HCT116 (cell line): ENCODE measurements at regions not wholly inside any gene's neighbourhood (a gene's known extent, or its start where the extent isn't known, plus 50 kb on each side); places are given as distances from the start of the nearest gene placed in this dataset.

Source experiments
- ATAC-seq: fragments of 200-7000 bp; cut with Tn5 transposase; 2 replicates; pipeline ENCODE4 v1.9.1; 2020; ENCODE audit warnings: mild to moderate bottlenecking, moderate library complexity
- BruUV-seq: library from RNA; stranded (reverse); fragments of 400-500 nt; replicated peaks from 2 replicates; lab custom pipeline; 2021; lab: Mats Ljungman, UMichigan
- CTCF ChIA-PET: fragments of 300-600 bp; sonication (Branson Sonifier 250); formaldehyde crosslinking; loops from one replicate; lab custom pipeline; 2021; ENCODE audit warnings: antibody characterized with exemption; lab: Charles Lee
- POLR2A ChIA-PET: fragments of 300-600, 350-600 bp; sonication (Branson Sonifier 250); formaldehyde crosslinking; loops from one replicate; lab custom pipeline; 2021; ENCODE audit warnings: antibody characterized with exemption; lab: Charles Lee
- RAD21 ChIA-PET, 2 experiments: fragments of 300-600 bp; sonication (Branson Sonifier 250); formaldehyde crosslinking; loops; one replicate each; lab custom pipeline; 2023; ENCODE audit warnings: low total read pairs in 2 of 2; ENCODE audit not compliant: uncharacterized antibody in 2 of 2, unreplicated experiment in 2 of 2, low non-redundant PET in 1 of 2; lab: Charles Lee
- DNase-seq: peaks from one replicate; pipeline ENCODE4 v3.0.0-alpha.2; 2010; ENCODE audit warnings: low read depth, low spot score
- H2AFZ ChIP-seq: fragments of 200-600 bp; shearing (Covaris generic), sonication (generic); 2 replicates; pipeline ENCODE4 v1.6.1; 2017; ENCODE audit warnings: low read depth, mixed run types, mixed read lengths, antibody characterized with exemption, low read length; ENCODE audit not compliant: poor library complexity, severe bottlenecking
- H3K27ac ChIP-seq: 2 replicates; pipeline ENCODE4 v1.5.1; 2012; ENCODE audit warnings: low read depth, low read length
- H3K27me3 ChIP-seq: fragments of 200-600 bp; sonication (generic); 2 replicates; pipeline ENCODE4 v1.6.1; 2016; ENCODE audit warnings: mixed run types, low read length, mixed read lengths; ENCODE audit not compliant: insufficient read depth
- H3K36me3 ChIP-seq, 2 experiments: fragments of 200-500 bp in 1 of 2; fragments of 200-600 bp in 1 of 2; sonication (Bioruptor generic) in 1 of 2; sonication (generic) in 1 of 2; 2 replicates each; pipeline versions ENCODE4 v1.5.1 to v1.6.1; 2014 to 2016; ENCODE audit warnings: low read length in 2 of 2, inconsistent platforms in 1 of 2, mixed read lengths in 1 of 2, mixed run types in 1 of 2; ENCODE audit not compliant: insufficient read depth in 2 of 2, control insufficient read depth in 1 of 2
- H3K4me1 ChIP-seq, 2 experiments: fragments of 200-600 bp in 1 of 2; sonication (generic) in 1 of 2; 2 replicates each; pipeline versions ENCODE4 v1.5.1 to v1.6.1; 2012 to 2017; ENCODE audit warnings: low read length in 2 of 2, inconsistent platforms in 1 of 2, mild to moderate bottlenecking in 1 of 2, mixed read lengths in 1 of 2, mixed run types in 1 of 2, moderate library complexity in 1 of 2; ENCODE audit not compliant: insufficient read depth in 2 of 2, control insufficient read depth in 1 of 2
- H3K4me2 ChIP-seq: fragments of 200-600 bp; sonication (generic); 2 replicates; pipeline ENCODE4 v1.6.1; 2017; ENCODE audit warnings: mixed run types, low read length, mixed read lengths
- H3K4me3 ChIP-seq, 2 experiments: fragments of 200-600 bp in 1 of 2; sonication (generic) in 1 of 2; replicated peaks in 1 of 2; 2 replicates each; pipeline ENCODE4 v1.5.1; 2011 to 2016; ENCODE audit warnings: low read length in 2 of 2, control low read depth in 1 of 2, low read depth in 1 of 2, mild to moderate bottlenecking in 1 of 2, mixed read lengths in 1 of 2, mixed run types in 1 of 2
- H3K79me2 ChIP-seq: fragments of 200-600 bp; sonication (generic); 2 replicates; pipeline ENCODE4 v1.6.1; 2017; ENCODE audit warnings: mild to moderate bottlenecking, mixed run types, low read length, moderate library complexity, mixed read lengths; ENCODE audit not compliant: insufficient read depth
- H3K9ac ChIP-seq: fragments of 200-600 bp; sonication (generic); 2 replicates; pipeline ENCODE4 v1.6.1; 2016; ENCODE audit warnings: low read length, mixed read lengths
- H3K9me2 ChIP-seq: fragments of 200-600 bp; sonication (generic), shearing (Covaris generic); 2 replicates; pipeline ENCODE4 v1.6.1; 2017; ENCODE audit warnings: mixed run types, mild to moderate bottlenecking, moderate library complexity; ENCODE audit not compliant: insufficient read depth
- H3K9me3 ChIP-seq, 2 experiments: fragments of 200-500 bp in 1 of 2; fragments of 200-600 bp in 1 of 2; sonication (Bioruptor generic) in 1 of 2; sonication (generic) in 1 of 2; 2 replicates each; pipeline ENCODE4 v1.6.1; 2014 to 2017; ENCODE audit warnings: low read length in 2 of 2, mixed read lengths in 2 of 2, inconsistent platforms in 1 of 2, low read depth in 1 of 2, mild to moderate bottlenecking in 1 of 2, mixed run types in 1 of 2, moderate library complexity in 1 of 2; ENCODE audit not compliant: control insufficient read depth in 1 of 2, insufficient read depth in 1 of 2
- H4K20me1 ChIP-seq: fragments of 200-600 bp; sonication (generic), shearing (Covaris generic); 2 replicates; pipeline ENCODE4 v1.6.1; 2017; ENCODE audit warnings: mixed run types, mild to moderate bottlenecking, moderate library complexity; ENCODE audit not compliant: insufficient read depth
- CBX3 ChIP-seq: IDR thresholded peaks from 2 replicates; pipeline ENCODE4 v1.6.1; 2012; ENCODE audit warnings: low read depth
- EGR1 ChIP-seq: IDR thresholded peaks from 2 replicates; pipeline ENCODE4 v1.6.1; 2012; ENCODE audit warnings: low read depth
- ELF1 ChIP-seq: IDR thresholded peaks from 2 replicates; pipeline ENCODE4 v1.6.1; 2012; ENCODE audit warnings: low read depth, borderline replicate concordance
- EZH2 ChIP-seq: fragments of 200-600 bp; sonication (generic); IDR thresholded peaks from 2 replicates; pipeline ENCODE4 v1.6.1; 2017; ENCODE audit warnings: antibody characterized with exemption, mixed run types
- EZH2phosphoT487 ChIP-seq: fragments of 200-600 bp; IDR thresholded peaks from 2 replicates; pipeline ENCODE4 v1.6.1; 2018; ENCODE audit warnings: antibody characterized with exemption, borderline replicate concordance
- FOSL1 ChIP-seq: IDR thresholded peaks from 2 replicates; pipeline ENCODE4 v1.6.1; 2012; ENCODE audit warnings: low read depth
- JUND ChIP-seq: IDR thresholded peaks from 2 replicates; pipeline ENCODE4 v1.6.1; 2012
- POLR2A ChIP-seq: IDR thresholded peaks from 2 replicates; pipeline ENCODE4 v1.7.0; 2011; ENCODE audit warnings: borderline replicate concordance; ENCODE audit not compliant: insufficient read depth, insufficient read length; ENCODE audit errors: extremely low read depth
- POLR2AphosphoS5 ChIP-seq: IDR thresholded peaks from 2 replicates; pipeline ENCODE4 v1.6.1; 2011; ENCODE audit warnings: mild to moderate bottlenecking, low read depth, low read length, moderate library complexity
- RAD21 ChIP-seq: IDR thresholded peaks from 2 replicates; pipeline ENCODE4 v1.6.1; 2012; ENCODE audit warnings: low read depth, mild to moderate bottlenecking
- REST ChIP-seq: IDR thresholded peaks from 2 replicates; pipeline ENCODE4 v1.6.1; 2012; ENCODE audit warnings: low read depth
- SIN3A ChIP-seq: IDR thresholded peaks from 2 replicates; pipeline ENCODE4 v1.6.1; 2012; ENCODE audit warnings: low read depth
- SP1 ChIP-seq: IDR thresholded peaks from 2 replicates; pipeline ENCODE4 v1.6.1; 2012; ENCODE audit warnings: low read depth
- SRF ChIP-seq: IDR thresholded peaks from 2 replicates; pipeline ENCODE4 v1.6.1; 2012; ENCODE audit warnings: low read depth
- TCF7L2 ChIP-seq: IDR thresholded peaks from 2 replicates; pipeline ENCODE4 v1.7.0; 2011; ENCODE audit warnings: borderline replicate concordance, inconsistent platforms; ENCODE audit not compliant: insufficient read depth, insufficient read length; ENCODE audit errors: extremely low read depth
- YY1 ChIP-seq: IDR thresholded peaks from 2 replicates; pipeline ENCODE4 v1.6.1; 2011; ENCODE audit warnings: low read length, low read depth, moderate library complexity, mild to moderate bottlenecking; ENCODE audit not compliant: insufficient replicate concordance; ENCODE audit errors: extremely low read depth
- ZFX ChIP-seq: fragments of 450-650 bp; IDR thresholded peaks from 2 replicates; pipeline ENCODE4 v1.6.1; 2017
- ZNF274 ChIP-seq: fragments of 200-500 bp; sonication (Bioruptor generic); IDR thresholded peaks from 2 replicates; pipeline ENCODE4 v1.6.1; 2014; ENCODE audit warnings: mild to moderate bottlenecking, low read depth, low read length, inconsistent platforms
- intact Hi-C: fragments of 100-400 bp; cut with micrococcal nuclease; formaldehyde crosslinking; loops from 2 replicates; pipeline ENCODE4 v1.10.0; 2022
- TF ChIP-seq, protein P1 (sequence below), 3 experiments: fragments of 200-600 bp in 1 of 3; sonication (generic) in 1 of 3; IDR thresholded peaks in 2 of 3; conservative IDR thresholded peaks in 1 of 3; 2 replicates each; pipeline ENCODE4 v1.5.1; 2012 to 2017; ENCODE audit warnings: low read depth in 2 of 3, low read length in 2 of 3, antibody characterized with exemption in 1 of 3, borderline replicate concordance in 1 of 3, control low read depth in 1 of 3, mild to moderate bottlenecking in 1 of 3, mixed read lengths in 1 of 3, mixed run types in 1 of 3, moderate library complexity in 1 of 3; ENCODE audit not compliant: insufficient read depth in 1 of 3
- TF ChIP-seq, protein P2 (sequence below): IDR thresholded peaks from 2 replicates; pipeline ENCODE4 v1.6.1; 2011; ENCODE audit warnings: mild to moderate bottlenecking, low read length, moderate library complexity; ENCODE audit not compliant: insufficient replicate concordance; ENCODE audit errors: extremely low read depth
- TF ChIP-seq, protein P3 (sequence below): IDR thresholded peaks from 2 replicates; pipeline ENCODE4 v1.6.1; 2012

DNA sequence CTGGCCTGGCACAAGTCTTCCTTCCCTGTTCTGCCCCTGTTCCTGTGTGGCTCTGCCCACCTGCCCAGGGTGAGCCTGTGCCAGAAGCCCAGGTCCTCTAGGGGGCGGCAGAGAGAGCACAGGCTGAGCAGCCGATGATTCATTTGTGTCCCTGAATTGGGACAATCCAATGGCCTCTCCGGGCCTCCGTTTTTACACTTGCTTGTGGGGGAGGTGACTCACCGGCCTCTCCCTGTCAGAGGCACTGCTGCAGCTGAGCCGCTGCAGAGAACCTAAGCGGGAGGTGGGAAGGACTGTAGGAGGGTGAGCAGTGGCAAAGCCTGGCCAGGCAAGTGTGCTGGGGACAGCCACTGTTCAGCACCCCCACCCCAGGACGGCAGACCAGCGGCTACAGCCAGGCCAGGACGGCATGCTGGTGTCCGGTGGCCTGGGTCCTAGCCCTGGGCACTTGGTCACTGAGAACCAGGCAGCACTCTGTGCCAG, 65.2 kb upstream of the LMO1 start:
- H3K4me2 ChIP-seq, result peak overlapping the region; percentile 76
- no peaks in the 10 kb centered on the region for H3K27me3 ChIP-seq
- H3K9me3 ChIP-seq, result no peaks in the 10 kb centered on the region
- H3K9ac ChIP-seq, result no peak overlapping the region; the same call in 1 of the 2 replicates
- H3K9me2 ChIP-seq, result no peaks in the 10 kb centered on the region
- DNase-seq, result peak; percentile 89
- CTCF ChIA-PET, result interaction anchor here (1.4 to 1.7 kb wide), 3 partner anchors 9 to 239 kb away, joined by 4 to 6 read pairs (median 5); no protein-coding TSS in a partner anchor
- peak overlapping the region; percentile 39; the same call in 1 of the 2 replicates for H3K27ac ChIP-seq
- POLR2A ChIA-PET, result no interaction called here
- RAD21 ChIA-PET, result no interaction called here
- no peaks in the 10 kb centered on the region for H4K20me1 ChIP-seq
- H3K36me3 ChIP-seq, result no peaks in the 10 kb centered on the region
- intact Hi-C loops, result loop anchor here (2.0 kb wide), 1 partner anchor 238 kb away; no protein-coding TSS in a partner anchor
- H2AFZ ChIP-seq, result no peak overlapping the region
- H3K79me2 ChIP-seq, result no peaks in the 10 kb centered on the region
- peak overlapping the region; percentile 42 to 56 for H3K4me3 ChIP-seq
- no TSS peak for BruUV-seq
- ATAC-seq, result peak; percentile 97
- H3K4me1 ChIP-seq, result peaks cover 6 to 16% of the 10 kb centered on the region in 2 experiments
- peak; percentile 85 for TF ChIP-seq CBX3
- no peak for TF ChIP-seq POLR2A
- TF ChIP-seq SIN3A, result no peak
- peak; percentile 85 for TF ChIP-seq JUND
- TF ChIP-seq POLR2AphosphoS5, result peak; percentile 49; the same call in 1 of the 2 replicates
- no peak for TF ChIP-seq ELF1
- no peak for TF ChIP-seq ZFX
- TF ChIP-seq REST, result no peak
- TF ChIP-seq, protein P1, sequence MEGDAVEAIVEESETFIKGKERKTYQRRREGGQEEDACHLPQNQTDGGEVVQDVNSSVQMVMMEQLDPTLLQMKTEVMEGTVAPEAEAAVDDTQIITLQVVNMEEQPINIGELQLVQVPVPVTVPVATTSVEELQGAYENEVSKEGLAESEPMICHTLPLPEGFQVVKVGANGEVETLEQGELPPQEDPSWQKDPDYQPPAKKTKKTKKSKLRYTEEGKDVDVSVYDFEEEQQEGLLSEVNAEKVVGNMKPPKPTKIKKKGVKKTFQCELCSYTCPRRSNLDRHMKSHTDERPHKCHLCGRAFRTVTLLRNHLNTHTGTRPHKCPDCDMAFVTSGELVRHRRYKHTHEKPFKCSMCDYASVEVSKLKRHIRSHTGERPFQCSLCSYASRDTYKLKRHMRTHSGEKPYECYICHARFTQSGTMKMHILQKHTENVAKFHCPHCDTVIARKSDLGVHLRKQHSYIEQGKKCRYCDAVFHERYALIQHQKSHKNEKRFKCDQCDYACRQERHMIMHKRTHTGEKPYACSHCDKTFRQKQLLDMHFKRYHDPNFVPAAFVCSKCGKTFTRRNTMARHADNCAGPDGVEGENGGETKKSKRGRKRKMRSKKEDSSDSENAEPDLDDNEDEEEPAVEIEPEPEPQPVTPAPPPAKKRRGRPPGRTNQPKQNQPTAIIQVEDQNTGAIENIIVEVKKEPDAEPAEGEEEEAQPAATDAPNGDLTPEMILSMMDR (IDR thresholded peaks at IDR 0.05 in 2 of 3, conservative IDR thresholded peaks at IDR 0.05 in 1 of 3; ENCODE audit: borderline replicate concordance in 1 of 3, insufficient read depth in 1 of 3, low read depth in 2 of 3, low read length in 2 of 3), result peak; percentile 75 to 97 (median 97); a peak in 5 of 6 replicates
- TF ChIP-seq SP1, result peak; percentile 51; the same call in 1 of the 2 replicates
- no peak for TF ChIP-seq SRF
- TF ChIP-seq EGR1, result no peak
- TF ChIP-seq, protein P2, sequence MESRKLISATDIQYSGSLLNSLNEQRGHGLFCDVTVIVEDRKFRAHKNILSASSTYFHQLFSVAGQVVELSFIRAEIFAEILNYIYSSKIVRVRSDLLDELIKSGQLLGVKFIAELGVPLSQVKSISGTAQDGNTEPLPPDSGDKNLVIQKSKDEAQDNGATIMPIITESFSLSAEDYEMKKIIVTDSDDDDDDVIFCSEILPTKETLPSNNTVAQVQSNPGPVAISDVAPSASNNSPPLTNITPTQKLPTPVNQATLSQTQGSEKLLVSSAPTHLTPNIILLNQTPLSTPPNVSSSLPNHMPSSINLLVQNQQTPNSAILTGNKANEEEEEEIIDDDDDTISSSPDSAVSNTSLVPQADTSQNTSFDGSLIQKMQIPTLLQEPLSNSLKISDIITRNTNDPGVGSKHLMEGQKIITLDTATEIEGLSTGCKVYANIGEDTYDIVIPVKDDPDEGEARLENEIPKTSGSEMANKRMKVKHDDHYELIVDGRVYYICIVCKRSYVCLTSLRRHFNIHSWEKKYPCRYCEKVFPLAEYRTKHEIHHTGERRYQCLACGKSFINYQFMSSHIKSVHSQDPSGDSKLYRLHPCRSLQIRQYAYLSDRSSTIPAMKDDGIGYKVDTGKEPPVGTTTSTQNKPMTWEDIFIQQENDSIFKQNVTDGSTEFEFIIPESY, result peak; percentile 29
- TF ChIP-seq RAD21, result peak; percentile 69
- TF ChIP-seq, protein P3, sequence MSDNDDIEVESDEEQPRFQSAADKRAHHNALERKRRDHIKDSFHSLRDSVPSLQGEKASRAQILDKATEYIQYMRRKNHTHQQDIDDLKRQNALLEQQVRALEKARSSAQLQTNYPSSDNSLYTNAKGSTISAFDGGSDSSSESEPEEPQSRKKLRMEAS, result peak; percentile 30; the same call in 1 of the 2 replicates
- TF ChIP-seq YY1, result peak; percentile 67
- TF ChIP-seq TCF7L2, result no peak
- TF ChIP-seq FOSL1, result peak; percentile 90
- TF ChIP-seq ZNF274, result no peak
- no peak for TF ChIP-seq EZH2phosphoT487
- TF ChIP-seq EZH2, result no peak
